GM23248 (cell line): ENCODE measurements at regions not wholly inside any gene's neighbourhood (a gene's known extent, or its start where the extent isn't known, plus 50 kb on each side); places are given as distances from the start of the nearest gene placed in this dataset.
"Not testable (repeated sequence)": the region's sequence is repeated elsewhere in the genome, so short reads cannot be mapped to it uniquely, and the experiment has no call there.

Source experiments
- EZH2 ChIP-seq: fragments of 200-600 bp; sonication (generic); IDR thresholded peaks from 2 replicates; pipeline ENCODE4 v1.6.1; 2018; ENCODE audit warnings: antibody characterized with exemption, mild to moderate bottlenecking; ENCODE audit not compliant: insufficient read depth, poor library complexity, severe bottlenecking
- EZH2phosphoT487 ChIP-seq: fragments of 200-600 bp; sonication (generic); IDR thresholded peaks from 2 replicates; pipeline ENCODE4 v1.6.1; 2018; ENCODE audit warnings: antibody characterized with exemption, moderate library complexity, mild to moderate bottlenecking, low read depth; ENCODE audit not compliant: insufficient read depth

GRCh38 chr9:42346916-42347315 lies 163.5 kb downstream of the SPATA31A6 start:
- TF ChIP-seq EZH2, EZH2phosphoT487: not testable (repeated sequence)
